NB4 (cell line): ENCODE measurements at regions not wholly inside any gene's neighbourhood (a gene's known extent, or its start where the extent isn't known, plus 50 kb on each side); places are given as distances from the start of the nearest gene placed in this dataset.

Experiments used
- DNase-seq: peaks from one replicate; pipeline ENCODE4 v3.0.0; 2010; ENCODE audit warnings: low read depth
- H3K4me3 ChIP-seq: one replicate; pipeline ENCODE4 v1.5.1; 2011; ENCODE audit warnings: mild to moderate bottlenecking, low read depth, low read length, moderate library complexity
- CTCF ChIP-seq: IDR thresholded peaks from one replicate; pipeline ENCODE4 v1.5.1; 2012; ENCODE audit warnings: low read depth, low read length
- MAX ChIP-seq: IDR thresholded peaks from 2 replicates; pipeline ENCODE4 v1.6.1; 2011; ENCODE audit warnings: low read depth, low read length
- MYC ChIP-seq: IDR thresholded peaks from 2 replicates; pipeline ENCODE4 v1.6.1; 2011; ENCODE audit warnings: low read depth, low read length
- POLR2A ChIP-seq: IDR thresholded peaks from 2 replicates; pipeline ENCODE4 v1.6.1; 2011; ENCODE audit warnings: mild to moderate bottlenecking; ENCODE audit not compliant: insufficient read length; ENCODE audit errors: extremely low read depth

- no peak for DNase-seq
- H3K4me3 ChIP-seq, result no peak overlapping the region
- TF ChIP-seq MAX (no peak), CTCF (no peak), POLR2A (no peak), MYC (no peak)
Measured at GRCh38 chr6:102398788-102399390, 1005.4 kb downstream of the GRIK2 start.

- DNase-seq, result peak; percentile 2
- TF ChIP-seq CTCF (no peak), POLR2A (no peak), MYC (no peak), MAX (no peak)
- H3K4me3 ChIP-seq, result no peak overlapping the region
Measured at GRCh38 chr6:102390541-102390940, 997.0 kb downstream of the GRIK2 start.

GRCh38 chr6:102389994-102390393, 996.5 kb downstream of the GRIK2 start:
- DNase-seq, result no peak
- no peak for TF ChIP-seq MAX
- TF ChIP-seq MYC, result no peak
- no peak overlapping the region for H3K4me3 ChIP-seq

GRCh38 chr6:102387326-102388033, 994.0 kb downstream of the GRIK2 start:
- H3K4me3 ChIP-seq, result no peak overlapping the region
- TF ChIP-seq MYC (no peak), MAX (no peak), POLR2A (no peak), CTCF (no peak)
- DNase-seq, result no peak

- TF ChIP-seq MAX, result no peak
- TF ChIP-seq POLR2A, result no peak
- no peak for TF ChIP-seq MYC
- TF ChIP-seq CTCF, result no peak
- no peak overlapping the region for H3K4me3 ChIP-seq
- DNase-seq, result no peak
Measured at GRCh38 chr6:102381203-102381602, 987.7 kb downstream of the GRIK2 start.

GRCh38 chr6:102356170-102356569, 962.7 kb downstream of the GRIK2 start:
- DNase-seq, result no peak
- H3K4me3 ChIP-seq, result no peak overlapping the region
- TF ChIP-seq MAX (no peak), POLR2A (no peak), CTCF (no peak), MYC (no peak)
